Stimulated activated naive CD8-positive, alpha-beta T cell treated with anti-CD3 and anti-CD28 coated beads, Interleukin-15, Interleukin-2, amounts not matched to agents 100 ng/mL and 50 ng/mL, for 24 hours (primary cell): ENCODE measurements at regions not wholly inside any gene's neighbourhood (a gene's known extent, or its start where the extent isn't known, plus 50 kb on each side); places are given as distances from the start of the nearest gene placed in this dataset.
"Not testable (repeated sequence)": the region's sequence is repeated elsewhere in the genome, so short reads cannot be mapped to it uniquely, and the experiment has no call there.

Experiments used
- H3K27ac Mint-ChIP-seq: one replicate; pipeline ENCODE4 v1.8.0; 2021; ENCODE audit warnings: mild to moderate bottlenecking, mixed read lengths
- H3K27me3 Mint-ChIP-seq: one replicate; pipeline ENCODE4 v1.8.0; 2021; ENCODE audit warnings: mixed read lengths
- H3K36me3 Mint-ChIP-seq: one replicate; pipeline ENCODE4 v1.8.0; 2021; ENCODE audit warnings: low read depth, mixed read lengths
- H3K4me1 Mint-ChIP-seq: one replicate; pipeline ENCODE4 v1.8.0; 2021; ENCODE audit warnings: low read depth, mixed read lengths
- H3K4me3 Mint-ChIP-seq: one replicate; pipeline ENCODE4 v1.8.0; 2021; ENCODE audit warnings: mild to moderate bottlenecking, mixed read lengths
- H3K9me3 Mint-ChIP-seq: one replicate; pipeline ENCODE4 v1.8.0; 2021; ENCODE audit warnings: mixed read lengths

GRCh38 chr12:128078301-128078971 is 188.5 kb upstream of the TMEM132C start:
- no peak overlapping the region for H3K4me3 Mint-ChIP-seq
- no peak overlapping the region for H3K27ac Mint-ChIP-seq
- no peaks in the 10 kb centered on the region for H3K36me3 Mint-ChIP-seq
- H3K27me3 Mint-ChIP-seq, result no peaks in the 10 kb centered on the region
- H3K4me1 Mint-ChIP-seq, result no peaks in the 10 kb centered on the region
- H3K9me3 Mint-ChIP-seq, result peaks cover 3% of the 10 kb centered on the region

- no peaks in the 10 kb centered on the region for H3K36me3 Mint-ChIP-seq
- H3K27ac Mint-ChIP-seq, result no peak overlapping the region
- H3K27me3 Mint-ChIP-seq, result no peaks in the 10 kb centered on the region
- H3K4me3 Mint-ChIP-seq, result no peak overlapping the region
- H3K4me1 Mint-ChIP-seq, result no peaks in the 10 kb centered on the region
- no peaks in the 10 kb centered on the region for H3K9me3 Mint-ChIP-seq
Observed at GRCh38 chr12:128079446-128079845, 187.5 kb upstream of the TMEM132C start.

- Mint-ChIP-seq H3K27ac (no peak overlapping the region), H3K9me3 (no peaks in the 10 kb centered on the region), H3K36me3 (no peaks in the 10 kb centered on the region), H3K4me3 (no peak overlapping the region), H3K4me1 (no peaks in the 10 kb centered on the region), H3K27me3 (no peaks in the 10 kb centered on the region)
Observed at GRCh38 chr12:128083132-128083729, 183.7 kb upstream of the TMEM132C start.

GRCh38 chr12:128088926-128089325 is 178.0 kb upstream of the TMEM132C start:
- H3K27me3 Mint-ChIP-seq, result no peaks in the 10 kb centered on the region
- peaks cover 3% of the 10 kb centered on the region for H3K9me3 Mint-ChIP-seq
- no peaks in the 10 kb centered on the region for H3K36me3 Mint-ChIP-seq
- no peak overlapping the region for H3K4me3 Mint-ChIP-seq
- H3K27ac Mint-ChIP-seq, result no peak overlapping the region
- no peaks in the 10 kb centered on the region for H3K4me1 Mint-ChIP-seq

GRCh38 chr12:128089961-128090360 is 177.0 kb upstream of the TMEM132C start:
- H3K36me3 Mint-ChIP-seq, result no peaks in the 10 kb centered on the region

GRCh38 chr12:128091101-128091720 is 175.8 kb upstream of the TMEM132C start:
- Mint-ChIP-seq H3K4me3 (no peak overlapping the region), H3K36me3 (no peaks in the 10 kb centered on the region), H3K9me3 (peaks cover 6% of the 10 kb centered on the region), H3K4me1 (no peaks in the 10 kb centered on the region), H3K27ac (no peak overlapping the region), H3K27me3 (no peaks in the 10 kb centered on the region)

More at GRCh38 chr12:128089961-128090360, 177.0 kb upstream of the TMEM132C start:
- no peaks in the 10 kb centered on the region for H3K4me1 Mint-ChIP-seq
- H3K4me3 Mint-ChIP-seq, result no peak overlapping the region
- H3K27ac Mint-ChIP-seq, result no peak overlapping the region
- H3K9me3 Mint-ChIP-seq, result peaks cover 3% of the 10 kb centered on the region
- H3K27me3 Mint-ChIP-seq, result no peaks in the 10 kb centered on the region

GRCh38 chr12:128091951-128092382 is 175.0 kb upstream of the TMEM132C start:
- Mint-ChIP-seq H3K27ac (no peak overlapping the region), H3K4me1 (no peaks in the 10 kb centered on the region), H3K36me3 (no peaks in the 10 kb centered on the region), H3K9me3 (peaks cover 11% of the 10 kb centered on the region), H3K4me3 (no peak overlapping the region), H3K27me3 (no peaks in the 10 kb centered on the region)

- no peak overlapping the region for H3K27ac Mint-ChIP-seq
- H3K27me3 Mint-ChIP-seq, result no peaks in the 10 kb centered on the region
- H3K4me3 Mint-ChIP-seq, result no peak overlapping the region
- no peaks in the 10 kb centered on the region for H3K36me3 Mint-ChIP-seq
- no peaks in the 10 kb centered on the region for H3K4me1 Mint-ChIP-seq
- H3K9me3 Mint-ChIP-seq, result peaks cover 23% of the 10 kb centered on the region
Observed at GRCh38 chr12:128098730-128099129, 168.2 kb upstream of the TMEM132C start.

GRCh38 chr12:128103152-128103551 is 163.8 kb upstream of the TMEM132C start:
- H3K4me1 Mint-ChIP-seq, result no peaks in the 10 kb centered on the region

GRCh38 chr12:128109236-128109635 is 157.7 kb upstream of the TMEM132C start:
- Mint-ChIP-seq H3K27ac (no peak overlapping the region), H3K4me3 (no peak overlapping the region), H3K9me3 (peaks cover 2% of the 10 kb centered on the region), H3K36me3 (no peaks in the 10 kb centered on the region), H3K27me3 (no peaks in the 10 kb centered on the region), H3K4me1 (no peaks in the 10 kb centered on the region)

More at GRCh38 chr12:128103152-128103551, 163.8 kb upstream of the TMEM132C start:
- Mint-ChIP-seq H3K27me3 (no peaks in the 10 kb centered on the region), H3K27ac (no peak overlapping the region), H3K9me3 (peaks cover 16% of the 10 kb centered on the region), H3K4me3 (no peak overlapping the region), H3K36me3 (no peaks in the 10 kb centered on the region)

- Mint-ChIP-seq H3K27me3 (no peaks in the 10 kb centered on the region), H3K27ac (no peak overlapping the region), H3K9me3 (peaks cover 6% of the 10 kb centered on the region), H3K4me3 (no peak overlapping the region), H3K4me1 (no peaks in the 10 kb centered on the region), H3K36me3 (no peaks in the 10 kb centered on the region)
Observed at GRCh38 chr12:128109636-128110035, 157.3 kb upstream of the TMEM132C start.

GRCh38 chr12:128111333-128111732 is 155.6 kb upstream of the TMEM132C start:
- H3K4me1 Mint-ChIP-seq, result no peaks in the 10 kb centered on the region
- H3K9me3 Mint-ChIP-seq, result peaks cover 12% of the 10 kb centered on the region
- H3K36me3 Mint-ChIP-seq, result no peaks in the 10 kb centered on the region
- no peak overlapping the region for H3K27ac Mint-ChIP-seq
- no peaks in the 10 kb centered on the region for H3K27me3 Mint-ChIP-seq
- H3K4me3 Mint-ChIP-seq, result no peak overlapping the region

GRCh38 chr12:128111951-128112350 is 155.0 kb upstream of the TMEM132C start:
- Mint-ChIP-seq H3K27ac (no peak overlapping the region), H3K27me3 (no peaks in the 10 kb centered on the region), H3K4me1 (no peaks in the 10 kb centered on the region)

GRCh38 chr12:128113250-128113649 is 153.7 kb upstream of the TMEM132C start:
- not testable (repeated sequence) for H3K4me3 Mint-ChIP-seq, H3K36me3 Mint-ChIP-seq, H3K27ac Mint-ChIP-seq, H3K27me3 Mint-ChIP-seq, H3K4me1 Mint-ChIP-seq
- peaks cover 12% of the 10 kb centered on the region for H3K9me3 Mint-ChIP-seq

More at GRCh38 chr12:128111951-128112350, 155.0 kb upstream of the TMEM132C start:
- H3K4me3 Mint-ChIP-seq, result no peak overlapping the region
- no peaks in the 10 kb centered on the region for H3K36me3 Mint-ChIP-seq
- H3K9me3 Mint-ChIP-seq, result peaks cover 12% of the 10 kb centered on the region

- no peaks in the 10 kb centered on the region for H3K36me3 Mint-ChIP-seq
- H3K9me3 Mint-ChIP-seq, result peaks cover 12% of the 10 kb centered on the region
- no peak overlapping the region for H3K27ac Mint-ChIP-seq
- H3K4me3 Mint-ChIP-seq, result no peak overlapping the region
- H3K27me3 Mint-ChIP-seq, result no peaks in the 10 kb centered on the region
- no peaks in the 10 kb centered on the region for H3K4me1 Mint-ChIP-seq
Observed at GRCh38 chr12:128114485-128114884, 152.5 kb upstream of the TMEM132C start.
